GM12878 (cell line): ENCODE measurements at regions not wholly inside any gene's neighbourhood (a gene's known extent, or its start where the extent isn't known, plus 50 kb on each side); places are given as distances from the start of the nearest gene placed in this dataset.
"Not testable (repeated sequence)": the region's sequence is repeated elsewhere in the genome, so short reads cannot be mapped to it uniquely, and the experiment has no call there.

Source experiments
- ATF3 ChIP-seq: IDR thresholded peaks from 2 replicates; pipeline ENCODE4 v1.6.1; 2011; ENCODE audit warnings: low read depth, mild to moderate bottlenecking, low read length, moderate library complexity, borderline replicate concordance; ENCODE audit errors: extremely low read depth
- EP300 ChIP-seq, 2 experiments: fragments of 150-350 bp in 1 of 2; IDR thresholded peaks; 2 replicates each; pipeline ENCODE4 v1.6.1; 2011 to 2012; ENCODE audit warnings: low read depth in 2 of 2, low read length in 2 of 2, borderline replicate concordance in 1 of 2, improper control_type of control experiment in 1 of 2, inconsistent platforms in 1 of 2; ENCODE audit not compliant: control insufficient read depth in 1 of 2
- MAX ChIP-seq: IDR thresholded peaks from 2 replicates; pipeline ENCODE4 v1.6.1; 2012; ENCODE audit warnings: low read depth, low read length, improper control_type of control experiment
- RBBP5 ChIP-seq: fragments of 200-600 bp; sonication (generic); conservative IDR thresholded peaks from 2 replicates; pipeline ENCODE4 v1.6.1; 2016
- SUZ12 ChIP-seq: fragments of 200-600 bp; sonication (generic); IDR thresholded peaks from one replicate; pipeline ENCODE4 v1.6.1; 2018; ENCODE audit warnings: antibody characterized with exemption, mild to moderate bottlenecking; ENCODE audit not compliant: unreplicated experiment
- TAF1 ChIP-seq: IDR thresholded peaks from 2 replicates; pipeline ENCODE4 v1.6.1; 2011; ENCODE audit warnings: mild to moderate bottlenecking, low read depth, low read length, borderline replicate concordance

- not testable (repeated sequence) for TF ChIP-seq RBBP5; ATF3; MAX; SUZ12; EP300 (IDR thresholded peaks at IDR 0.05; ENCODE audit: borderline replicate concordance in 1 of 2, control insufficient read depth in 1 of 2, low read depth in 2 of 2, low read length in 2 of 2); TAF1
Measured at GRCh38 chr12:25630735-25631515, 77.8 kb upstream of the LMNTD1 start.
